SK-N-SH (cell line): ENCODE measurements at regions not wholly inside any gene's neighbourhood (a gene's known extent, or its start where the extent isn't known, plus 50 kb on each side); places are given as distances from the start of the nearest gene placed in this dataset.

Experiments
- CTCF ChIP-seq: fragments of 200-600 bp; sonication (generic); IDR thresholded peaks from 2 replicates; pipeline ENCODE4 v1.6.1; 2017; ENCODE audit warnings: antibody characterized with exemption, mild to moderate bottlenecking, moderate library complexity
- REST ChIP-seq: IDR thresholded peaks from 2 replicates; pipeline ENCODE4 v1.6.1; 2012; ENCODE audit warnings: mild to moderate bottlenecking, low read depth, low read length, moderate library complexity

GRCh38 chr12:126359216-126359615 lies 1294.0 kb downstream of the AACS start:
- TF ChIP-seq CTCF = no peak
- TF ChIP-seq REST = no peak
